ENCODE measurements at regions not wholly inside any gene's neighbourhood (a gene's known extent, or its start where the extent isn't known, plus 50 kb on each side); places are given as distances from the start of the nearest gene placed in this dataset.

GRCh38 chr13:105442040-105442439 is 1093.4 kb downstream of the EFNB2 start:
- TF ChIP-seq, protein P1, sequence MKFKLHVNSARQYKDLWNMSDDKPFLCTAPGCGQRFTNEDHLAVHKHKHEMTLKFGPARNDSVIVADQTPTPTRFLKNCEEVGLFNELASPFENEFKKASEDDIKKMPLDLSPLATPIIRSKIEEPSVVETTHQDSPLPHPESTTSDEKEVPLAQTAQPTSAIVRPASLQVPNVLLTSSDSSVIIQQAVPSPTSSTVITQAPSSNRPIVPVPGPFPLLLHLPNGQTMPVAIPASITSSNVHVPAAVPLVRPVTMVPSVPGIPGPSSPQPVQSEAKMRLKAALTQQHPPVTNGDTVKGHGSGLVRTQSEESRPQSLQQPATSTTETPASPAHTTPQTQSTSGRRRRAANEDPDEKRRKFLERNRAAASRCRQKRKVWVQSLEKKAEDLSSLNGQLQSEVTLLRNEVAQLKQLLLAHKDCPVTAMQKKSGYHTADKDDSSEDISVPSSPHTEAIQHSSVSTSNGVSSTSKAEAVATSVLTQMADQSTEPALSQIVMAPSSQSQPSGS (tag by site-specific recombination; IDR thresholded peaks at IDR 0.05; ENCODE audit: low read depth) = no peak
- TF ChIP-seq CTCF (tag by site-specific recombination; IDR thresholded peaks at IDR 0.05) (no peak), ZBTB11 (tag by site-specific recombination; conservative IDR thresholded peaks at IDR 0.05; ENCODE audit: low read depth) (no peak), KLF10 (tag by site-specific recombination; IDR thresholded peaks at IDR 0.05) (no peak), ZBTB26 (tag by site-specific recombination; optimal IDR thresholded peaks at IDR 0.05) (no peak), ZNF239 (tag by site-specific recombination; IDR thresholded peaks at IDR 0.05) (no peak), ZNF785 (tag by site-specific recombination; IDR thresholded peaks at IDR 0.05) (no peak), ZFP3 (tag by site-specific recombination; IDR thresholded peaks at IDR 0.05; ENCODE audit: low read depth) (no peak), PRDM4 (tag by site-specific recombination; IDR thresholded peaks at IDR 0.05) (no peak), ZNF792 (tag by site-specific recombination; IDR thresholded peaks at IDR 0.05) (no peak), ZBTB49 (tag by site-specific recombination; IDR thresholded peaks at IDR 0.05; ENCODE audit: low read depth) (no peak)
